Esophagus muscularis mucosa (tissue), 4 donors: ENCODE measurements at regions not wholly inside any gene's neighbourhood (a gene's known extent, or its start where the extent isn't known, plus 50 kb on each side); places are given as distances from the start of the nearest gene placed in this dataset.

Source experiments
- EP300 ChIP-seq: sonication (generic); formaldehyde crosslinking; IDR thresholded peaks from one replicate; pipeline ENCODE4 v1.6.1; 2017; ENCODE audit warnings: antibody characterized with exemption
- POLR2A ChIP-seq: fragments of 450-650 bp; IDR thresholded peaks from one replicate; pipeline ENCODE4 v1.6.1; 2017; ENCODE audit warnings: antibody characterized with exemption, moderate library complexity, mild to moderate bottlenecking, low read depth
- TF ChIP-seq, protein P1 (sequence below), 3 experiments: fragments of 200-600 bp in 2 of 3; fragments of 450-650 bp in 1 of 3; sonication (generic) in 2 of 3; IDR thresholded peaks; one replicate each; pipeline ENCODE4 v1.5.1; 2017 to 2019; ENCODE audit warnings: antibody characterized with exemption in 3 of 3, mild to moderate bottlenecking in 2 of 3, moderate library complexity in 1 of 3

DNA sequence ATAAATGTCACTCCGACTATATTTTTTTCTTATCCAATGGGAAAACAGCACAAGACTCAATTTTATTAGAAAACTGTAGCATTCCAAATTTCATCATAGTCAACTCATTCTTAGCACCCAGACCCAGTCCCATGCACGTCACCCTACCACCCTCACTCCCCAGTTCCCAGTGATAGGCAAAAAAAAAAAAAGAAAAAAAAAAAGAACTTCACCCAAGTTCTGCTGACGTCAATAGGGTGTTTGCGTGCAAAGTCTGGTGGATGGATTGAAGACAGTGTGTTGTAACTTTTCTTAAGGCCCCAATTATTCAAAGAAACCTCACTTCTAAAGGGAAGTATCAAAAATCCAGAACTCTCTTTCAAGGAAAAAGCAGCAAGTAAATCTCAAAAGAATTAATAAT is 213.9 kb upstream of the PRDM1 start:
- TF ChIP-seq, protein P1, sequence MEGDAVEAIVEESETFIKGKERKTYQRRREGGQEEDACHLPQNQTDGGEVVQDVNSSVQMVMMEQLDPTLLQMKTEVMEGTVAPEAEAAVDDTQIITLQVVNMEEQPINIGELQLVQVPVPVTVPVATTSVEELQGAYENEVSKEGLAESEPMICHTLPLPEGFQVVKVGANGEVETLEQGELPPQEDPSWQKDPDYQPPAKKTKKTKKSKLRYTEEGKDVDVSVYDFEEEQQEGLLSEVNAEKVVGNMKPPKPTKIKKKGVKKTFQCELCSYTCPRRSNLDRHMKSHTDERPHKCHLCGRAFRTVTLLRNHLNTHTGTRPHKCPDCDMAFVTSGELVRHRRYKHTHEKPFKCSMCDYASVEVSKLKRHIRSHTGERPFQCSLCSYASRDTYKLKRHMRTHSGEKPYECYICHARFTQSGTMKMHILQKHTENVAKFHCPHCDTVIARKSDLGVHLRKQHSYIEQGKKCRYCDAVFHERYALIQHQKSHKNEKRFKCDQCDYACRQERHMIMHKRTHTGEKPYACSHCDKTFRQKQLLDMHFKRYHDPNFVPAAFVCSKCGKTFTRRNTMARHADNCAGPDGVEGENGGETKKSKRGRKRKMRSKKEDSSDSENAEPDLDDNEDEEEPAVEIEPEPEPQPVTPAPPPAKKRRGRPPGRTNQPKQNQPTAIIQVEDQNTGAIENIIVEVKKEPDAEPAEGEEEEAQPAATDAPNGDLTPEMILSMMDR (IDR thresholded peaks at IDR 0.05): no peak
- TF ChIP-seq POLR2A (no peak), EP300 (no peak)
